ENCODE measurements at regions not wholly inside any gene's neighbourhood (a gene's known extent, or its start where the extent isn't known, plus 50 kb on each side); places are given as distances from the start of the nearest gene placed in this dataset.

DNA sequence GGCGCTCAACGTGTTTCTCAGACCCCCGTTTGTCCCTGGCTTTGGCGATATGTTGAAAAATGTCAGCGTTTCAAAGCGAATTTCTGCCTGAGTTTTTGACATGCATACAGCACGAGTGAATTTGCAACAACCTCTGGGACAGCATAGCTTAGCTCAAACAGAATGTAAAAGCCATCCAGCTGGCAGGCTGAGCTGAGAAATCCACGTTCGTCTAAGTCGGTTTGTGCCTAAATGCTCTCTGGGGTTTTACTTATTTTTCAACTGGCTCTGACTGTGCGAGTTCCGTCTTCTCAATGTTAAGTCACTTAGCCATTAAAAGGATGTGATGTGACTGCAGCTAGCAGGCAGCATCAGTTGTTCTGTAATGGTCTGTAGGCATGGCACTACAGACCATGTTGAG is 243.5 kb upstream of the SLCO3A1 start:
- no peaks in the 10 kb centered on the region for H3K9me3 ChIP-seq (ENCODE audit: control insufficient read depth in 4 of 4, low read length in 3 of 4)
- H3K27me3 ChIP-seq (ENCODE audit: control insufficient read depth in 4 of 4, insufficient read depth in 4 of 4, low read length in 3 of 4) = no peaks in the 10 kb centered on the region
- peaks cover 3 to 10% (median 4%) of the 10 kb centered on the region in 4 donors for H3K4me1 ChIP-seq (ENCODE audit: control insufficient read depth in 4 of 4, insufficient read depth in 4 of 4, low read length in 3 of 4)
- no peak for DNase-seq (ENCODE audit: low spot score)
- no peak overlapping the region for H3K9ac ChIP-seq (ENCODE audit: low read depth in 1 of 2, low read length in 2 of 2)
- H3K36me3 ChIP-seq (ENCODE audit: control insufficient read depth in 4 of 4, insufficient read depth in 3 of 4, low read depth in 1 of 4, low read length in 3 of 4) = no peaks in the 10 kb centered on the region
- no peak overlapping the region for H3K4me3 ChIP-seq (ENCODE audit: low read depth in 1 of 3, low read length in 3 of 3)
- no peak for TF ChIP-seq NR2F2 (IDR thresholded peaks at IDR 0.05)
- no peak for TF ChIP-seq FOXA1 (IDR thresholded peaks at IDR 0.05)
- TF ChIP-seq, protein P1, sequence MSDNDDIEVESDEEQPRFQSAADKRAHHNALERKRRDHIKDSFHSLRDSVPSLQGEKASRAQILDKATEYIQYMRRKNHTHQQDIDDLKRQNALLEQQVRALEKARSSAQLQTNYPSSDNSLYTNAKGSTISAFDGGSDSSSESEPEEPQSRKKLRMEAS (IDR thresholded peaks at IDR 0.05) = no peak
- no peak for TF ChIP-seq EGR1 (IDR thresholded peaks at IDR 0.05; ENCODE audit: low read depth in 2 of 2)
- no peak overlapping the region for H3K27ac ChIP-seq (ENCODE audit: low read depth in 1 of 2, low read length in 2 of 2)
- 91% methylated on average over 12 of the region's 12 CpGs for WGBS

DNA sequence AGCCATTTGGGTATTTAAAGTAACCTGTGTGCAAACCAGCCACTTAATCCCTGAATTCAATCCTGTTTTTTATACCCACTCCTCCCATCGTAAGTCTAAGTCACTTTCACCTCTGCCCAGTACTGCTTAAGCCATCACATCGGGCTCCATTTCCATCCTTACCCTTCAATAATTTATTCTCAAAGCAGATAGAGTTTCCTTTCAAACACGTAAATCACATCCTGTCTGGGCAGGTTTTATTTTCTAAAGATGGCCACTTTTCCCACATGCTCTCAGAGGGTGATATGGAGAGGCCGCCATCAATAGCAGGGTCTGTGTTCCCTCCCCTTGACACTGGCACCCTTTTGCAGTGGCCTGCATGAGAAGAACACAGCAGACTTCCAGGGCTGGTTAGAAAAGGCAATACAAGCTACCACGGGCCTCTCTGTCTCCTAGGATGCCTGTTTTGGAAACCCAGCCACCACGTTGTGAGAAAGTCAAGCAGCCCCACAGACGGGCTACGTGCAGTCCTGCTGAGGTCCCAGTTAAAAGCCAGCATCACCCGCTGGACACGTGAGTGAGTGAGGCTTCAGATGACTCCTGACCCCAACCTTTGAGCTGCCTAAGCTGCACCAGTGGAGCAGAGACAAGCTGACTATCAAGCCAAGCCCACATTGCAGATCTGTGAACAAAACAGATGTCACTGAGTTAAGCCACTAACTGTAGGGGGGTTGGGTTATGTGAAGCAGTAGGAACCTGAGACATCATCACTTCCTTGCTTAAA is 241.8 kb upstream of the SLCO3A1 start:
- H3K4me1 ChIP-seq (ENCODE audit: control insufficient read depth in 4 of 4, insufficient read depth in 4 of 4, low read length in 3 of 4) = peaks cover 3 to 10% (median 4%) of the 10 kb centered on the region in 4 donors
- H3K9me3 ChIP-seq (ENCODE audit: control insufficient read depth in 4 of 4, low read length in 3 of 4) = no peaks in the 10 kb centered on the region
- 50% methylated on average over 10 of the region's 10 CpGs for WGBS
- TF ChIP-seq YY1 (IDR thresholded peaks at IDR 0.05) (peak; percentile 52), TAF1 (conservative IDR thresholded peaks at IDR 0.05) (peak; percentile 31), RXRA (IDR thresholded peaks at IDR 0.05) (peak; percentile 48 to 87), HNF4G (IDR thresholded peaks at IDR 0.05) (peak; percentile 79), RAD21 (IDR thresholded peaks at IDR 0.05) (peak; percentile 55 to 60), NR2F2 (IDR thresholded peaks at IDR 0.05) (no peak), FOXA2 (IDR thresholded peaks at IDR 0.05) (no peak), JUND (IDR thresholded peaks at IDR 0.05) (peak in 1 of 2 donors; percentile 12), HNF4A (conservative IDR thresholded peaks at IDR 0.05) (peak; percentile 91 to 93), SP1 (IDR thresholded peaks at IDR 0.05) (peak; percentile 83), FOXA1 (IDR thresholded peaks at IDR 0.05) (no peak), EGR1 (IDR thresholded peaks at IDR 0.05; ENCODE audit: low read depth in 2 of 2) (no peak), GABPA (IDR thresholded peaks at IDR 0.05 in 1 of 2, conservative IDR thresholded peaks at IDR 0.05 in 1 of 2) (no peak)
- TF ChIP-seq, protein P1 (IDR thresholded peaks at IDR 0.05) = peak; percentile 72
- TF ChIP-seq, protein P2, sequence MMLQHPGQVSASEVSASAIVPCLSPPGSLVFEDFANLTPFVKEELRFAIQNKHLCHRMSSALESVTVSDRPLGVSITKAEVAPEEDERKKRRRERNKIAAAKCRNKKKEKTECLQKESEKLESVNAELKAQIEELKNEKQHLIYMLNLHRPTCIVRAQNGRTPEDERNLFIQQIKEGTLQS (IDR thresholded peaks at IDR 0.05) = no peak
- TF ChIP-seq, protein P3, sequence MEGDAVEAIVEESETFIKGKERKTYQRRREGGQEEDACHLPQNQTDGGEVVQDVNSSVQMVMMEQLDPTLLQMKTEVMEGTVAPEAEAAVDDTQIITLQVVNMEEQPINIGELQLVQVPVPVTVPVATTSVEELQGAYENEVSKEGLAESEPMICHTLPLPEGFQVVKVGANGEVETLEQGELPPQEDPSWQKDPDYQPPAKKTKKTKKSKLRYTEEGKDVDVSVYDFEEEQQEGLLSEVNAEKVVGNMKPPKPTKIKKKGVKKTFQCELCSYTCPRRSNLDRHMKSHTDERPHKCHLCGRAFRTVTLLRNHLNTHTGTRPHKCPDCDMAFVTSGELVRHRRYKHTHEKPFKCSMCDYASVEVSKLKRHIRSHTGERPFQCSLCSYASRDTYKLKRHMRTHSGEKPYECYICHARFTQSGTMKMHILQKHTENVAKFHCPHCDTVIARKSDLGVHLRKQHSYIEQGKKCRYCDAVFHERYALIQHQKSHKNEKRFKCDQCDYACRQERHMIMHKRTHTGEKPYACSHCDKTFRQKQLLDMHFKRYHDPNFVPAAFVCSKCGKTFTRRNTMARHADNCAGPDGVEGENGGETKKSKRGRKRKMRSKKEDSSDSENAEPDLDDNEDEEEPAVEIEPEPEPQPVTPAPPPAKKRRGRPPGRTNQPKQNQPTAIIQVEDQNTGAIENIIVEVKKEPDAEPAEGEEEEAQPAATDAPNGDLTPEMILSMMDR (IDR thresholded peaks at IDR 0.05; ENCODE audit: low read depth, low read length, missing input control) = no peak
- TF ChIP-seq, protein P4, sequence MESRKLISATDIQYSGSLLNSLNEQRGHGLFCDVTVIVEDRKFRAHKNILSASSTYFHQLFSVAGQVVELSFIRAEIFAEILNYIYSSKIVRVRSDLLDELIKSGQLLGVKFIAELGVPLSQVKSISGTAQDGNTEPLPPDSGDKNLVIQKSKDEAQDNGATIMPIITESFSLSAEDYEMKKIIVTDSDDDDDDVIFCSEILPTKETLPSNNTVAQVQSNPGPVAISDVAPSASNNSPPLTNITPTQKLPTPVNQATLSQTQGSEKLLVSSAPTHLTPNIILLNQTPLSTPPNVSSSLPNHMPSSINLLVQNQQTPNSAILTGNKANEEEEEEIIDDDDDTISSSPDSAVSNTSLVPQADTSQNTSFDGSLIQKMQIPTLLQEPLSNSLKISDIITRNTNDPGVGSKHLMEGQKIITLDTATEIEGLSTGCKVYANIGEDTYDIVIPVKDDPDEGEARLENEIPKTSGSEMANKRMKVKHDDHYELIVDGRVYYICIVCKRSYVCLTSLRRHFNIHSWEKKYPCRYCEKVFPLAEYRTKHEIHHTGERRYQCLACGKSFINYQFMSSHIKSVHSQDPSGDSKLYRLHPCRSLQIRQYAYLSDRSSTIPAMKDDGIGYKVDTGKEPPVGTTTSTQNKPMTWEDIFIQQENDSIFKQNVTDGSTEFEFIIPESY (IDR thresholded peaks at IDR 0.05) = peak; percentile 29
- TF ChIP-seq, protein P5, sequence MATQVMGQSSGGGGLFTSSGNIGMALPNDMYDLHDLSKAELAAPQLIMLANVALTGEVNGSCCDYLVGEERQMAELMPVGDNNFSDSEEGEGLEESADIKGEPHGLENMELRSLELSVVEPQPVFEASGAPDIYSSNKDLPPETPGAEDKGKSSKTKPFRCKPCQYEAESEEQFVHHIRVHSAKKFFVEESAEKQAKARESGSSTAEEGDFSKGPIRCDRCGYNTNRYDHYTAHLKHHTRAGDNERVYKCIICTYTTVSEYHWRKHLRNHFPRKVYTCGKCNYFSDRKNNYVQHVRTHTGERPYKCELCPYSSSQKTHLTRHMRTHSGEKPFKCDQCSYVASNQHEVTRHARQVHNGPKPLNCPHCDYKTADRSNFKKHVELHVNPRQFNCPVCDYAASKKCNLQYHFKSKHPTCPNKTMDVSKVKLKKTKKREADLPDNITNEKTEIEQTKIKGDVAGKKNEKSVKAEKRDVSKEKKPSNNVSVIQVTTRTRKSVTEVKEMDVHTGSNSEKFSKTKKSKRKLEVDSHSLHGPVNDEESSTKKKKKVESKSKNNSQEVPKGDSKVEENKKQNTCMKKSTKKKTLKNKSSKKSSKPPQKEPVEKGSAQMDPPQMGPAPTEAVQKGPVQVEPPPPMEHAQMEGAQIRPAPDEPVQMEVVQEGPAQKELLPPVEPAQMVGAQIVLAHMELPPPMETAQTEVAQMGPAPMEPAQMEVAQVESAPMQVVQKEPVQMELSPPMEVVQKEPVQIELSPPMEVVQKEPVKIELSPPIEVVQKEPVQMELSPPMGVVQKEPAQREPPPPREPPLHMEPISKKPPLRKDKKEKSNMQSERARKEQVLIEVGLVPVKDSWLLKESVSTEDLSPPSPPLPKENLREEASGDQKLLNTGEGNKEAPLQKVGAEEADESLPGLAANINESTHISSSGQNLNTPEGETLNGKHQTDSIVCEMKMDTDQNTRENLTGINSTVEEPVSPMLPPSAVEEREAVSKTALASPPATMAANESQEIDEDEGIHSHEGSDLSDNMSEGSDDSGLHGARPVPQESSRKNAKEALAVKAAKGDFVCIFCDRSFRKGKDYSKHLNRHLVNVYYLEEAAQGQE (IDR thresholded peaks at IDR 0.05) = no peak
- no peaks in the 10 kb centered on the region for H3K36me3 ChIP-seq (ENCODE audit: control insufficient read depth in 4 of 4, insufficient read depth in 3 of 4, low read depth in 1 of 4, low read length in 3 of 4)
- peak; percentile 47 for DNase-seq (ENCODE audit: low spot score)
- no peak overlapping the region for H3K4me3 ChIP-seq (ENCODE audit: low read depth in 1 of 3, low read length in 3 of 3)
- H3K9ac ChIP-seq (ENCODE audit: low read depth in 1 of 2, low read length in 2 of 2) = no peak overlapping the region
- H3K27me3 ChIP-seq (ENCODE audit: control insufficient read depth in 4 of 4, insufficient read depth in 4 of 4, low read length in 3 of 4) = no peaks in the 10 kb centered on the region
- peak overlapping the region; percentile 40 to 62 for H3K27ac ChIP-seq (ENCODE audit: low read depth in 1 of 2, low read length in 2 of 2)
